HCT116 (cell line): ENCODE measurements at regions not wholly inside any gene's neighbourhood (a gene's known extent, or its start where the extent isn't known, plus 50 kb on each side); places are given as distances from the start of the nearest gene placed in this dataset.

Experiments
- ATF3 ChIP-seq: IDR thresholded peaks from 2 replicates; pipeline ENCODE4 v1.6.1; 2012
- CBX3 ChIP-seq: IDR thresholded peaks from 2 replicates; pipeline ENCODE4 v1.6.1; 2012; ENCODE audit warnings: low read depth
- CTCF ChIP-seq, 3 experiments: fragments of 200-600 bp in 1 of 3; sonication (generic) in 1 of 3; IDR thresholded peaks in 2 of 3; conservative IDR thresholded peaks in 1 of 3; 2 replicates each; pipeline ENCODE4 v1.5.1; 2012 to 2017; ENCODE audit warnings: low read depth in 2 of 3, low read length in 2 of 3, antibody characterized with exemption in 1 of 3, borderline replicate concordance in 1 of 3, control low read depth in 1 of 3, mild to moderate bottlenecking in 1 of 3, mixed read lengths in 1 of 3, mixed run types in 1 of 3, moderate library complexity in 1 of 3; ENCODE audit not compliant: insufficient read depth in 1 of 3
- EZH2 ChIP-seq: fragments of 200-600 bp; sonication (generic); IDR thresholded peaks from 2 replicates; pipeline ENCODE4 v1.6.1; 2017; ENCODE audit warnings: antibody characterized with exemption, mixed run types
- EZH2phosphoT487 ChIP-seq: fragments of 200-600 bp; IDR thresholded peaks from 2 replicates; pipeline ENCODE4 v1.6.1; 2018; ENCODE audit warnings: antibody characterized with exemption, borderline replicate concordance
- MAX ChIP-seq: IDR thresholded peaks from 2 replicates; pipeline ENCODE4 v1.6.1; 2012
- POLR2A ChIP-seq: IDR thresholded peaks from 2 replicates; pipeline ENCODE4 v1.7.0; 2011; ENCODE audit warnings: borderline replicate concordance; ENCODE audit not compliant: insufficient read depth, insufficient read length; ENCODE audit errors: extremely low read depth
- POLR2AphosphoS5 ChIP-seq: IDR thresholded peaks from 2 replicates; pipeline ENCODE4 v1.6.1; 2011; ENCODE audit warnings: mild to moderate bottlenecking, low read depth, low read length, moderate library complexity
- SP1 ChIP-seq: IDR thresholded peaks from 2 replicates; pipeline ENCODE4 v1.6.1; 2012; ENCODE audit warnings: low read depth
- YY1 ChIP-seq: IDR thresholded peaks from 2 replicates; pipeline ENCODE4 v1.6.1; 2011; ENCODE audit warnings: low read length, low read depth, moderate library complexity, mild to moderate bottlenecking; ENCODE audit not compliant: insufficient replicate concordance; ENCODE audit errors: extremely low read depth
- TF ChIP-seq, protein P1 (sequence below): IDR thresholded peaks from 2 replicates; pipeline ENCODE4 v1.6.1; 2011; ENCODE audit warnings: mild to moderate bottlenecking, low read length, moderate library complexity; ENCODE audit not compliant: insufficient replicate concordance; ENCODE audit errors: extremely low read depth

DNA sequence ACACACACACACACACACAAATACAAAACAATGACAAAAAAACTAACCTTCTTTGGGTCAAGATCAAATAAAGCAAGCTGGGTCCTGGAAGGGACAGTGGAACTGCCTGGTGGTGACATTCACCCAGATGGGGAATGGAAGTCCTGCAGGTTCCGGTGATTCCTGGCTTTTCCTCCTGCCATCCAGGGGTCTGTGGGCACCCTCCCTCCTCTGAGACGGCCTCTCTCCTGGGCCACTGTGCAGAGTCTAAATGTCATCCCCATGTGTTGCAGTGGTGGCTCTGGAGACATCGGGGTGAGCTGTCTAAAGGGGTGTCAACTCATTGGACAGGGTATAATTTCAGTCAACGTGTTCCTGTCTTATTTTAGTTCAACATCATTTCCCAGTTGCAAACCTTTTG, 248.2 kb downstream of the ZNF536 start:
- TF ChIP-seq POLR2A, result no peak
- TF ChIP-seq SP1, result no peak
- TF ChIP-seq ATF3, result no peak
- no peak for TF ChIP-seq YY1
- no peak for TF ChIP-seq CTCF (IDR thresholded peaks at IDR 0.05 in 2 of 3, conservative IDR thresholded peaks at IDR 0.05 in 1 of 3; ENCODE audit: borderline replicate concordance in 1 of 3, insufficient read depth in 1 of 3, low read depth in 2 of 3, low read length in 2 of 3)
- no peak for TF ChIP-seq CBX3
- no peak for TF ChIP-seq MAX
- no peak for TF ChIP-seq EZH2
- no peak for TF ChIP-seq POLR2AphosphoS5
- no peak for TF ChIP-seq EZH2phosphoT487
- TF ChIP-seq, protein P1, sequence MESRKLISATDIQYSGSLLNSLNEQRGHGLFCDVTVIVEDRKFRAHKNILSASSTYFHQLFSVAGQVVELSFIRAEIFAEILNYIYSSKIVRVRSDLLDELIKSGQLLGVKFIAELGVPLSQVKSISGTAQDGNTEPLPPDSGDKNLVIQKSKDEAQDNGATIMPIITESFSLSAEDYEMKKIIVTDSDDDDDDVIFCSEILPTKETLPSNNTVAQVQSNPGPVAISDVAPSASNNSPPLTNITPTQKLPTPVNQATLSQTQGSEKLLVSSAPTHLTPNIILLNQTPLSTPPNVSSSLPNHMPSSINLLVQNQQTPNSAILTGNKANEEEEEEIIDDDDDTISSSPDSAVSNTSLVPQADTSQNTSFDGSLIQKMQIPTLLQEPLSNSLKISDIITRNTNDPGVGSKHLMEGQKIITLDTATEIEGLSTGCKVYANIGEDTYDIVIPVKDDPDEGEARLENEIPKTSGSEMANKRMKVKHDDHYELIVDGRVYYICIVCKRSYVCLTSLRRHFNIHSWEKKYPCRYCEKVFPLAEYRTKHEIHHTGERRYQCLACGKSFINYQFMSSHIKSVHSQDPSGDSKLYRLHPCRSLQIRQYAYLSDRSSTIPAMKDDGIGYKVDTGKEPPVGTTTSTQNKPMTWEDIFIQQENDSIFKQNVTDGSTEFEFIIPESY, result no peak
